Mesenchymal stem cell (in vitro differentiated cells and primary cell): ENCODE measurements at regions not wholly inside any gene's neighbourhood (a gene's known extent, or its start where the extent isn't known, plus 50 kb on each side); places are given as distances from the start of the nearest gene placed in this dataset.

ENCODE experiments used
- DNase-seq: peaks from one replicate; pipeline ENCODE4 v3.0.0-alpha.2; 2013
- H2AFZ ChIP-seq: one replicate; pipeline ENCODE4 v1.6.1; 2013; ENCODE audit warnings: low read depth, mild to moderate bottlenecking, control low read depth, inconsistent platforms, low read length, moderate library complexity
- H2AK5ac ChIP-seq: 2 replicates; pipeline ENCODE4 v1.6.1; 2013; ENCODE audit warnings: low read length, moderate library complexity, mild to moderate bottlenecking, inconsistent platforms; ENCODE audit not compliant: severe bottlenecking
- H2BK120ac ChIP-seq: one replicate; pipeline ENCODE4 v1.6.1; 2013; ENCODE audit warnings: low read depth, mild to moderate bottlenecking, inconsistent platforms, low read length, moderate library complexity
- H2BK12ac ChIP-seq, 2 experiments: one replicate each; pipeline ENCODE4 v1.6.1; 2013; ENCODE audit warnings: inconsistent platforms in 2 of 2, low read length in 2 of 2, mild to moderate bottlenecking in 2 of 2, moderate library complexity in 2 of 2, control low read depth in 1 of 2
- H2BK15ac ChIP-seq: one replicate; pipeline ENCODE4 v1.6.1; 2013; ENCODE audit warnings: mild to moderate bottlenecking, low read depth, inconsistent platforms; ENCODE audit not compliant: poor library complexity, severe bottlenecking
- H2BK5ac ChIP-seq: 2 replicates; pipeline ENCODE4 v1.6.1; 2013; ENCODE audit warnings: low read depth, mild to moderate bottlenecking, low read length, control low read depth, inconsistent platforms; ENCODE audit not compliant: poor library complexity, severe bottlenecking
- H3K14ac ChIP-seq, 2 experiments: one replicate each; pipeline ENCODE4 v1.6.1; 2013; ENCODE audit warnings: inconsistent platforms in 2 of 2, low read length in 2 of 2, control low read depth in 1 of 2, mild to moderate bottlenecking in 1 of 2, moderate library complexity in 1 of 2
- H3K18ac ChIP-seq, 2 experiments: one replicate each; pipeline ENCODE4 v1.6.1; 2013; ENCODE audit warnings: inconsistent platforms in 2 of 2, low read length in 2 of 2, control low read depth in 1 of 2, low read depth in 1 of 2, mild to moderate bottlenecking in 1 of 2
- H3K23ac ChIP-seq, 2 experiments: one replicate each; pipeline ENCODE4 v1.6.1; 2013; ENCODE audit warnings: inconsistent platforms in 2 of 2, low read length in 2 of 2, mild to moderate bottlenecking in 2 of 2, moderate library complexity in 2 of 2, control low read depth in 1 of 2
- H3K27ac ChIP-seq: 2 replicates; pipeline ENCODE4 v1.5.1; 2013; ENCODE audit warnings: mild to moderate bottlenecking, moderate library complexity, low read length, control low read depth, inconsistent platforms; ENCODE audit not compliant: poor library complexity, severe bottlenecking
- H3K27me3 ChIP-seq, 2 experiments: 2 replicates each; pipeline versions ENCODE4 v1.6.1 to v1.7.0; 2013; ENCODE audit warnings: low read length in 2 of 2, mild to moderate bottlenecking in 2 of 2, moderate library complexity in 2 of 2, control low read depth in 1 of 2, inconsistent platforms in 1 of 2; ENCODE audit not compliant: control insufficient read depth in 1 of 2, insufficient read depth in 1 of 2
- H3K36me3 ChIP-seq, 2 experiments: 2 replicates each; pipeline versions ENCODE4 v1.6.1 to v1.7.0; 2013; ENCODE audit warnings: low read length in 2 of 2, control low read depth in 1 of 2, inconsistent platforms in 1 of 2, low read depth in 1 of 2, mild to moderate bottlenecking in 1 of 2; ENCODE audit not compliant: insufficient read depth in 2 of 2, control insufficient read depth in 1 of 2
- H3K4ac ChIP-seq, 2 experiments: one replicate each; pipeline ENCODE4 v1.6.1; 2013; ENCODE audit warnings: inconsistent platforms in 2 of 2, low read length in 2 of 2, mild to moderate bottlenecking in 2 of 2, moderate library complexity in 2 of 2, control low read depth in 1 of 2, low read depth in 1 of 2
- H3K4me1 ChIP-seq: 2 replicates; pipeline ENCODE4 v1.6.1; 2013; ENCODE audit warnings: low read depth, low read length, control low read depth; ENCODE audit not compliant: control insufficient read depth, insufficient read depth
- H3K4me2 ChIP-seq: 2 replicates; pipeline ENCODE4 v1.6.1; 2013; ENCODE audit warnings: low read length, mild to moderate bottlenecking, inconsistent platforms; ENCODE audit not compliant: poor library complexity, severe bottlenecking
- H3K4me3 ChIP-seq, 2 experiments: 2 replicates each; pipeline versions ENCODE4 v1.5.1 to v1.7.0; 2013; ENCODE audit warnings: low read length in 2 of 2, mild to moderate bottlenecking in 2 of 2, control low read depth in 1 of 2, low read depth in 1 of 2; ENCODE audit not compliant: insufficient read depth in 1 of 2
- H3K79me1 ChIP-seq: replicated peaks from 2 replicates; pipeline ENCODE4 v1.6.1; 2013; ENCODE audit warnings: mild to moderate bottlenecking, control low read depth, low read length, inconsistent platforms; ENCODE audit not compliant: poor library complexity, severe bottlenecking
- H3K9ac ChIP-seq: 2 replicates; pipeline ENCODE4 v1.7.0; 2013; ENCODE audit warnings: mild to moderate bottlenecking, low read length, moderate library complexity
- H3K9me3 ChIP-seq: 2 replicates; pipeline ENCODE4 v1.7.0; 2013; ENCODE audit warnings: mild to moderate bottlenecking, low read length; ENCODE audit not compliant: control insufficient read depth
- H4K8ac ChIP-seq: one replicate; pipeline ENCODE4 v1.6.1; 2013; ENCODE audit warnings: inconsistent platforms, mild to moderate bottlenecking, low read length, moderate library complexity
- H4K91ac ChIP-seq: one replicate; pipeline ENCODE4 v1.6.1; 2013; ENCODE audit warnings: mild to moderate bottlenecking, low read length, inconsistent platforms
- WGBS: methylation state at CpG from one replicate; pipeline ENCODE4 v1.1.7; 2013; ENCODE audit warnings: mixed read lengths; 5-methylcytosine and 5-hydroxymethylcytosine counted together

DNA sequence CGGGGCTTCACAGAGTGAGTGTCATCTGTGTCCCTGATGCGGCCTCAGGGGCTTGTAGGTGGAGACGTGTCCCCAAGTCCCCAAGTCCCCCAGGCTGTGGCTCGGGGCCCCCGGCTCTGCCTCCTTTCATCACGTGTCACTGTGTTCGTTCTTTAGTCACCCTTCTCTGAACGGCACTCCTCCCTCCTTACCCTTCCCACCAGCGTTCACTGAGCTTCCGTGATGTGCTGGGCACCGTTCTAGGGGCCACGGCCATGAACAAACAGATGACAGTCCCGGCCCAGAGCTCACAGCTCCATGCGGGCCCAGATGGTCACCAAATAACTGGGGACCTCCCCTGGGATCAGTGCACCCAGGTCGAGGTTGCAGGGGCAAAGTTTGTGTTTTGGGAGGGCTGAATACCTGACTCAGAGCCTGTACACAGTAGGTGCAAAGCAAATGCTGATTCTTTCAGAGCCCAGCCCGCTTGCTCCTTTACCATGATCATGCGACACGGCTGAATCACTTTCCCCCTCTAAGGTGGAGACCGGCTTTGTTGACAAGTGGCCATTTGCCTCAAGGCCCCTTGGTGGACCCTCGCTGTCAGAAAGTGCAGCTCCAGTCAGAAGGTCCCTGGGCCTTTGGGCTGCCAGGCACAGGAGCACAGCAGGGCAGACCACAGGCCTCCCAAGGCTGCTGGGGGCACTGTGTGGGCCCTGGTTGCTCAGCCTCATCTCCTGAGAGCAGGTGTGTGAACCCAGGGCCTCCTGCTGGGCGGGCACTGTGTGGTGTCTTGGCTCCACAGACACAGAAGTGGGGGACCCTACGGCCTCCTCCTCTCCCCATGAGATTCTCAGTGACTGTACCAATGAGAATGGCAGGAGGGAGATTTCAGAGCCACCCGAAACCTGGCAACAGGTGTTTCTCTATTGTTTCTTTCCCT is 592.5 kb downstream of the PTPRU start:
- H2BK12ac ChIP-seq = no peak overlapping the region
- H4K91ac ChIP-seq = no peak overlapping the region
- WGBS = 76% methylated on average over 23 of the region's 23 CpGs
- no peak overlapping the region for H2AK5ac ChIP-seq
- no peak overlapping the region for H3K9ac ChIP-seq
- no peak overlapping the region for H3K14ac ChIP-seq
- no peak overlapping the region for H2AFZ ChIP-seq
- no peak overlapping the region for H3K18ac ChIP-seq
- H2BK15ac ChIP-seq = no peak overlapping the region
- H3K4me2 ChIP-seq = no peak overlapping the region
- H3K4ac ChIP-seq = no peak overlapping the region
- H3K9me3 ChIP-seq = no peaks in the 10 kb centered on the region
- no peak overlapping the region for H3K23ac ChIP-seq
- no peak overlapping the region for H2BK5ac ChIP-seq
- no peak overlapping the region for H4K8ac ChIP-seq
- H3K27me3 ChIP-seq = peaks cover 17 to 71% of the 10 kb centered on the region in 2 experiments
- no peaks in the 10 kb centered on the region for H3K36me3 ChIP-seq
- no peaks in the 10 kb centered on the region for H3K79me1 ChIP-seq
- H2BK120ac ChIP-seq = no peak overlapping the region
- H3K4me3 ChIP-seq = no peak overlapping the region
- no peak for DNase-seq
- no peaks in the 10 kb centered on the region for H3K4me1 ChIP-seq
- no peak overlapping the region for H3K27ac ChIP-seq

GRCh38 chr1:29827801-29828525 is 591.6 kb downstream of the PTPRU start:
- Histone ChIP-seq H3K27ac (no peak overlapping the region), H2BK15ac (no peak overlapping the region), H3K79me1 (no peaks in the 10 kb centered on the region), H3K4me1 (no peaks in the 10 kb centered on the region), H3K4ac (no peak overlapping the region), H2AFZ (no peak overlapping the region), H3K36me3 (no peaks in the 10 kb centered on the region), H3K4me3 (no peak overlapping the region), H4K8ac (no peak overlapping the region), H3K4me2 (no peak overlapping the region), H4K91ac (no peak overlapping the region), H3K18ac (no peak overlapping the region), H3K9me3 (no peaks in the 10 kb centered on the region), H2BK12ac (no peak overlapping the region), H3K27me3 (peaks cover 16 to 75% of the 10 kb centered on the region in 2 experiments), H2BK120ac (no peak overlapping the region), H2BK5ac (no peak overlapping the region), H3K9ac (no peak overlapping the region), H3K23ac (no peak overlapping the region), H2AK5ac (no peak overlapping the region), H3K14ac (no peak overlapping the region)
- DNase-seq = no peak
- WGBS = 84% methylated on average over 7 of the region's 7 CpGs

DNA sequence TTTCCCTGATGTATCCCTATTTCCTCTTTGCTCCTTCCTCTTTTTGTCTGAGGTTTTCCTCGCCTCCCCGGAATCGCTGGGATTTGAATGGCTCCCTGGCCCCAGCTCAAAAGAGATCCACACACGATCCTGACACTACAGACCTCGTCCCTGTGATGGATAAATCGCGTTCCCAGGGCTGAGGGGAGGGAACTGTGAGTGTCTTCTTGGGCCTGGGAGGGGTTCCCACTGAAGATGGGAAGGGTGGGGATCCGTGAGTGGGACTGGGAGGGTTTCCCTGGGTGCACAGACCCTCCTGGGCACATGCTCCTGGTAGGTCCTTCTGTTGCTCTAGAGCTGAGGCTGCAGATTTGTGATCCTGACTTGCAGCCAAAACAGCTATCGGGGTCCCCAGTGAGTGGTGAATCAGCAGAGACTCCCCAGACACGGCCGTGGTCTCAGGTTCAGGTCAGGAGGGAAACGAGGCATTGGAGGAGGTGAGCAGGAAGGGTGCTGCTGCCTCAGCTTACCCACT is 591.0 kb downstream of the PTPRU start:
- H2BK120ac ChIP-seq = no peak overlapping the region
- H3K14ac ChIP-seq = no peak overlapping the region
- H3K79me1 ChIP-seq = no peaks in the 10 kb centered on the region
- no peak overlapping the region for H2BK15ac ChIP-seq
- no peak overlapping the region for H3K18ac ChIP-seq
- no peak overlapping the region for H4K91ac ChIP-seq
- H2AFZ ChIP-seq = no peak overlapping the region
- H3K27ac ChIP-seq = no peak overlapping the region
- H3K4ac ChIP-seq = no peak overlapping the region
- no peak overlapping the region for H2BK5ac ChIP-seq
- H2BK12ac ChIP-seq = no peak overlapping the region
- 73% methylated on average over 11 of the region's 12 CpGs for WGBS
- no peak overlapping the region for H3K4me2 ChIP-seq
- peaks cover 10 to 77% of the 10 kb centered on the region in 2 experiments for H3K27me3 ChIP-seq
- no peak overlapping the region for H2AK5ac ChIP-seq
- H4K8ac ChIP-seq = no peak overlapping the region
- no peak overlapping the region for H3K4me3 ChIP-seq
- no peak for DNase-seq
- no peak overlapping the region for H3K23ac ChIP-seq
- no peak overlapping the region for H3K9ac ChIP-seq
- no peaks in the 10 kb centered on the region for H3K9me3 ChIP-seq
- H3K4me1 ChIP-seq = no peaks in the 10 kb centered on the region
- no peaks in the 10 kb centered on the region for H3K36me3 ChIP-seq

- H2BK5ac ChIP-seq = no peak overlapping the region
- H3K27ac ChIP-seq = no peak overlapping the region
- peaks cover 10 to 71% of the 10 kb centered on the region in 2 experiments for H3K27me3 ChIP-seq
- no peak overlapping the region for H3K4ac ChIP-seq
- no peak overlapping the region for H2BK12ac ChIP-seq
- no peak overlapping the region for H2AFZ ChIP-seq
- no peak overlapping the region for H2AK5ac ChIP-seq
- H3K4me3 ChIP-seq = no peak overlapping the region
- H3K4me2 ChIP-seq = no peak overlapping the region
- H3K36me3 ChIP-seq = no peaks in the 10 kb centered on the region
- no peak overlapping the region for H3K23ac ChIP-seq
- 68% methylated on average over 5 of the region's 5 CpGs for WGBS
- H3K14ac ChIP-seq = no peak overlapping the region
- no peak overlapping the region for H3K9ac ChIP-seq
- H2BK120ac ChIP-seq = no peak overlapping the region
- no peak overlapping the region for H4K8ac ChIP-seq
- no peak for DNase-seq
- H3K4me1 ChIP-seq = no peaks in the 10 kb centered on the region
- H2BK15ac ChIP-seq = no peak overlapping the region
- H3K18ac ChIP-seq = no peak overlapping the region
- H3K9me3 ChIP-seq = no peaks in the 10 kb centered on the region
- no peak overlapping the region for H4K91ac ChIP-seq
- no peaks in the 10 kb centered on the region for H3K79me1 ChIP-seq
These were observed 590.3 kb downstream of the PTPRU start for GRCh38 chr1:29826646-29827045.
